Endothelial cell of umbilical vein (primary cell): ENCODE measurements at regions not wholly inside any gene's neighbourhood (a gene's known extent, or its start where the extent isn't known, plus 50 kb on each side); places are given as distances from the start of the nearest gene placed in this dataset.
A peak's percentile ranks its signal among the peaks of the same experiment; 100 is the strongest.

ENCODE experiments used
- BruUV-seq: library from RNA; stranded (reverse); fragments of 400-500 nt; replicated peaks from 2 replicates; lab custom pipeline; 2021; lab: Mats Ljungman, UMichigan
- CTCF ChIA-PET: fragments of 300-600, 350-600 bp; sonication (Branson Sonifier 250); formaldehyde crosslinking; loops from one replicate; lab custom pipeline; 2021; ENCODE audit warnings: antibody characterized with exemption, inconsistent platforms; lab: Charles Lee
- POLR2A ChIA-PET: fragments of 300-600, 350-600 bp; sonication (Branson Sonifier 250); formaldehyde crosslinking; loops from one replicate; lab custom pipeline; 2021; ENCODE audit warnings: antibody characterized with exemption, inconsistent platforms; lab: Charles Lee
- DNase-seq: peaks from one replicate; pipeline ENCODE4 v3.0.0-alpha.2; 2011; ENCODE audit warnings: low read depth, low spot score
- FAIRE-seq: peaks from 2 replicates; lab custom pipeline; 2011; peaks lifted over from hg19 to GRCh38; lab: Jason Lieb, UNC
- H2AFZ ChIP-seq: 2 replicates; pipeline ENCODE4 v1.6.0; 2012; ENCODE audit warnings: low read depth, low read length, control low read depth, inconsistent platforms
- H3K27ac ChIP-seq: 2 replicates; pipeline ENCODE4 v1.5.1; 2011; ENCODE audit warnings: low read depth, mild to moderate bottlenecking, control low read depth, low read length, moderate library complexity; ENCODE audit not compliant: insufficient read depth
- H3K27me3 ChIP-seq, 2 experiments: 2 replicates each; pipeline versions ENCODE4 v1.6.0 to v1.6.1; 2011; ENCODE audit warnings: low read length in 2 of 2, mixed read lengths in 1 of 2; ENCODE audit not compliant: control insufficient read depth in 2 of 2, insufficient read depth in 2 of 2
- H3K36me3 ChIP-seq, 2 experiments: 2 replicates in 1 of 2; 3 replicates in 1 of 2; pipeline ENCODE4 v1.5.1; 2011; ENCODE audit warnings: low read length in 2 of 2, mild to moderate bottlenecking in 1 of 2, moderate library complexity in 1 of 2; ENCODE audit not compliant: control insufficient read depth in 2 of 2, insufficient read depth in 2 of 2; ENCODE audit errors: extremely low read depth in 1 of 2
- H3K4me1 ChIP-seq: 3 replicates; pipeline ENCODE4 v1.5.1; 2011; ENCODE audit warnings: mild to moderate bottlenecking, low read length; ENCODE audit not compliant: control insufficient read depth, insufficient read depth; ENCODE audit errors: extremely low read depth
- H3K4me2 ChIP-seq: 2 replicates; pipeline ENCODE4 v1.6.1; 2011; ENCODE audit warnings: low read length, control low read depth, mixed read lengths; ENCODE audit not compliant: insufficient read depth
- H3K4me3 ChIP-seq, 3 experiments: fragments of 200-600 bp in 1 of 3; sonication (generic), shearing (Covaris generic) in 1 of 3; replicated peaks in 1 of 3; 2 replicates each; pipeline ENCODE4 v1.5.1; 2011 to 2016; ENCODE audit warnings: control low read depth in 3 of 3, low read length in 3 of 3, mild to moderate bottlenecking in 2 of 3, inconsistent platforms in 1 of 3, low read depth in 1 of 3, moderate library complexity in 1 of 3; ENCODE audit not compliant: insufficient read depth in 1 of 3
- H3K79me2 ChIP-seq: 2 replicates; pipeline ENCODE4 v1.6.0; 2012; ENCODE audit warnings: low read length, inconsistent platforms; ENCODE audit not compliant: control insufficient read depth, insufficient read depth
- H3K9ac ChIP-seq: replicated peaks from 2 replicates; pipeline ENCODE3; 2011; ENCODE audit warnings: low read length, control low read depth; ENCODE audit not compliant: insufficient read depth; ENCODE audit errors: extremely low read depth
- H3K9me1 ChIP-seq: replicated peaks from 3 replicates; pipeline ENCODE4 v1.6.0; 2011; ENCODE audit warnings: mild to moderate bottlenecking, low read length; ENCODE audit not compliant: control insufficient read depth, insufficient read depth; ENCODE audit errors: extremely low read depth
- H3K9me3 ChIP-seq: replicated peaks from 2 replicates; pipeline ENCODE4 v1.5.1; 2012; ENCODE audit warnings: low read length, inconsistent platforms; ENCODE audit not compliant: control insufficient read depth, insufficient read depth
- H4K20me1 ChIP-seq: replicated peaks from 2 replicates; pipeline ENCODE3; 2011; ENCODE audit warnings: mild to moderate bottlenecking, low read length; ENCODE audit not compliant: control insufficient read depth, insufficient read depth; ENCODE audit errors: extremely low read depth
- CTCF ChIP-seq, 2 donors: IDR thresholded peaks; 1 replicate in 1 of 2; 2 replicates in 1 of 2; pipeline ENCODE4 v1.5.1; 2011; ENCODE audit warnings: low read length in 2 of 2, mild to moderate bottlenecking in 2 of 2, moderate library complexity in 2 of 2, control low read depth in 1 of 2, inconsistent platforms in 1 of 2, low read depth in 1 of 2; ENCODE audit not compliant: insufficient read depth in 1 of 2; ENCODE audit errors: extremely low read depth in 1 of 2
- EZH2 ChIP-seq: IDR thresholded peaks from 2 replicates; pipeline ENCODE4 v1.6.1; 2012; ENCODE audit warnings: borderline replicate concordance, low read depth, mild to moderate bottlenecking, moderate library complexity, low read length, inconsistent platforms; ENCODE audit not compliant: severe bottlenecking
- JUN ChIP-seq: IDR thresholded peaks from 2 replicates; pipeline ENCODE4 v1.6.1; 2011; ENCODE audit warnings: borderline replicate concordance, low read depth; ENCODE audit not compliant: insufficient read length, insufficient read depth
- MAX ChIP-seq: IDR thresholded peaks from 2 replicates; pipeline ENCODE4 v1.6.1; 2011; ENCODE audit not compliant: insufficient read depth, insufficient read length
- POLR2AphosphoS5 ChIP-seq: IDR thresholded peaks from 2 replicates; pipeline ENCODE4 v1.6.1; 2012; ENCODE audit warnings: low read depth, mild to moderate bottlenecking, control low read depth, low read length, moderate library complexity; ENCODE audit not compliant: insufficient read depth
- dilution Hi-C: fragments of 300-500 bp; cut with MboI; formaldehyde crosslinking; loops from one replicate; pipeline ENCODE4 v1.15.0; 2019; ENCODE audit warnings: low sequenced_read_pairs; ENCODE audit not compliant: extremely low pct_ligation_motif_present
- intact Hi-C: fragments of 100-400 bp; cut with micrococcal nuclease; formaldehyde crosslinking; loops from one replicate; pipeline ENCODE4 v1.10.0; 2022

- Histone ChIP-seq H3K9me1 (no peaks in the 10 kb centered on the region), H3K27me3 (no peaks in the 10 kb centered on the region), H3K9ac (no peak overlapping the region), H3K79me2 (no peaks in the 10 kb centered on the region), H3K36me3 (no peaks in the 10 kb centered on the region), H3K4me1 (no peaks in the 10 kb centered on the region), H3K4me2 (no peak overlapping the region), H3K9me3 (no peaks in the 10 kb centered on the region), H2AFZ (no peak overlapping the region), H3K4me3 (no peak overlapping the region), H4K20me1 (no peaks in the 10 kb centered on the region), H3K27ac (no peak overlapping the region)
- ChIA-PET POLR2A (no interaction called here), CTCF (interaction anchor here (1.4 to 1.7 kb wide), 3 partner anchors 15 to 172 kb away, joined by 3 to 5 read pairs (median 3); no protein-coding TSS in a partner anchor)
- TF ChIP-seq CTCF (IDR thresholded peaks at IDR 0.05; ENCODE audit: extremely low read depth in 1 of 2, insufficient read depth in 1 of 2, low read depth in 1 of 2, low read length in 2 of 2) (peak in 1 of 2 donors; percentile 34), MAX (no peak)
- intact Hi-C loops (loop anchor here (2.0 kb wide), 1 partner anchor 114 kb away; no protein-coding TSS in a partner anchor), dilution Hi-C loops (no loop called here)
- DNase-seq: peak; percentile 10
- no TSS peak for BruUV-seq
- no peak for FAIRE-seq
These were observed 506.8 kb upstream of the CAMK1G start for GRCh38 chr1:209076688-209077087.

GRCh38 chr1:209080170-209080781 is 503.2 kb upstream of the CAMK1G start:
- H3K4me3 ChIP-seq: no peak overlapping the region
- no peak for TF ChIP-seq POLR2AphosphoS5
- no peak for TF ChIP-seq CTCF (IDR thresholded peaks at IDR 0.05; ENCODE audit: extremely low read depth in 1 of 2, insufficient read depth in 1 of 2, low read depth in 1 of 2, low read length in 2 of 2)
- no peak for TF ChIP-seq EZH2
- TF ChIP-seq JUN: no peak
- no peaks in the 10 kb centered on the region for H3K27me3 ChIP-seq
- BruUV-seq: no TSS peak
- no peak overlapping the region for H2AFZ ChIP-seq
- ChIA-PET CTCF (no interaction called here), POLR2A (no interaction called here)
- dilution Hi-C loops (no loop called here), intact Hi-C loops (no loop called here)
- H3K27ac ChIP-seq: no peak overlapping the region
- no peak overlapping the region for H3K4me2 ChIP-seq
- no peak for DNase-seq
- H4K20me1 ChIP-seq: no peaks in the 10 kb centered on the region
- no peaks in the 10 kb centered on the region for H3K79me2 ChIP-seq
- H3K9me1 ChIP-seq: no peaks in the 10 kb centered on the region
- FAIRE-seq: no peak
- no peak overlapping the region for H3K9ac ChIP-seq
- H3K9me3 ChIP-seq: no peaks in the 10 kb centered on the region
- no peaks in the 10 kb centered on the region for H3K36me3 ChIP-seq
- no peaks in the 10 kb centered on the region for H3K4me1 ChIP-seq
